Activated naive CD8-positive, alpha-beta T cell treated with anti-CD3 and anti-CD28 coated beads, Interleukin-2, amount 10 ng/mL, durations not matched to agents 7 days and 5 days (primary cell): ENCODE measurements at regions not wholly inside any gene's neighbourhood (a gene's known extent, or its start where the extent isn't known, plus 50 kb on each side); places are given as distances from the start of the nearest gene placed in this dataset.

ENCODE experiments used
- ATAC-seq: fragments of 150-1000 bp; cut with Tn5 transposase; one replicate; pipeline ENCODE4 v1.10.0; 2021; ENCODE audit warnings: low read depth, moderate library complexity
- POLR2A ChIA-PET: fragments of 350-600 bp; sonication (Branson Sonifier 250); formaldehyde crosslinking; loops from one replicate; lab custom pipeline; 2021; ENCODE audit warnings: antibody characterized with exemption; lab: Charles Lee
- DNase-seq: peaks from one replicate; pipeline ENCODE4 v3.0.0; 2021
- H3K27ac Mint-ChIP-seq: one replicate; pipeline ENCODE4 v1.8.0; 2022; ENCODE audit warnings: mild to moderate bottlenecking, mixed read lengths
- H3K27me3 Mint-ChIP-seq: one replicate; pipeline ENCODE4 v1.8.0; 2022; ENCODE audit warnings: mild to moderate bottlenecking, moderate library complexity, mixed read lengths
- H3K36me3 Mint-ChIP-seq: one replicate; pipeline ENCODE4 v1.8.0; 2021; ENCODE audit warnings: mild to moderate bottlenecking, mixed read lengths
- H3K4me1 Mint-ChIP-seq: one replicate; pipeline ENCODE4 v1.8.0; 2021; ENCODE audit warnings: mixed read lengths
- H3K4me3 Mint-ChIP-seq: one replicate; pipeline ENCODE4 v1.8.0; 2022; ENCODE audit warnings: mild to moderate bottlenecking, moderate library complexity, mixed read lengths
- H3K9me3 Mint-ChIP-seq: one replicate; pipeline ENCODE4 v1.8.0; 2021; ENCODE audit warnings: mixed read lengths

- POLR2A ChIA-PET, result no interaction called here
- Mint-ChIP-seq H3K4me1 (no peaks in the 10 kb centered on the region), H3K4me3 (no peak overlapping the region), H3K9me3 (no peaks in the 10 kb centered on the region), H3K27ac (no peak overlapping the region), H3K36me3 (no peaks in the 10 kb centered on the region), H3K27me3 (peaks cover 7% of the 10 kb centered on the region)
- ATAC-seq, result no peak
- no peak for DNase-seq
These were observed 167.2 kb downstream of the LINC00237 start for GRCh38 chr20:20939006-20939405.

DNA sequence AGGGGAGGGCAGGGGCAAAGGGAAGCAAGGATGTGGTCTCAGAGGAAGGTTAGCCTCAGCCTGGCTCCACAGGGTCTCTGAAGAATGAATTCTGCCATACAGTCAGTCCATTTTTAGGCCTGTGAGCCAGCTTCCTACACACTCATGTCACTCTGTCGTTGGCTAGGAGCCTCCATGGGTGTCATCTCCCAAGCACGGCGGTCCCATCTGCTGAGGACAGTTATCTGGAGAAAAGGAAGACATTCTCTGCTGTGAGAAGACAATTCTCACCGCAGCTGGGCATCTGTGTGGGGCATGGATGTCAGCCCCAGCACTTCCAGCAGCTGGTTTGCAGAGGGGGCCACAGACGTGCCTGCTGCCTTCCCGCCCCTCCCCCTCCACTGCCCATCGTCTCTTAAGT lies 167.6 kb downstream of the LINC00237 start:
- Mint-ChIP-seq H3K36me3 (no peaks in the 10 kb centered on the region), H3K27me3 (peaks cover 7% of the 10 kb centered on the region), H3K4me1 (no peaks in the 10 kb centered on the region), H3K4me3 (no peak overlapping the region), H3K9me3 (no peaks in the 10 kb centered on the region), H3K27ac (no peak overlapping the region)
- POLR2A ChIA-PET, result no interaction called here
- DNase-seq, result no peak
- no peak for ATAC-seq

DNA sequence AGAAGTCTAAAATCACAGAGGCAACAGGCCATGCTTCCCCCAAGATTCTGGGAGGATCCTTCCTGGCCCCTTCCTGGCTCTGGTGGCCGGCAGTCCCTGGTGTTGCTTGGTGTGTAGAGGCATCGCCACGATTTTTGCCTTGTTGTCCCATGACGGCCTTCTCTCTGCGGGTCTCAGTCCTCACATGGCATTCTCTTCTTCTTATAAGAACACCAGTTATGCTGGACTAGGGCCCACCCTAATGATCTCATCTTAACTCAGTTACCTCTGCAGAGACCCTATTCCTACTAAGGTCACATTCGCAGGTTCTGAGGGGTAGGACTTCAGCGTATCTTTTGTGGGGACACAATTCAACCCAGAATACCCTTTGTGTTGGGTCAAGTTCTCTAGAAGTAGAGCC lies 168.0 kb downstream of the LINC00237 start:
- Mint-ChIP-seq H3K4me1 (no peaks in the 10 kb centered on the region), H3K27me3 (peaks cover 7% of the 10 kb centered on the region), H3K4me3 (no peak overlapping the region), H3K36me3 (no peaks in the 10 kb centered on the region), H3K9me3 (no peaks in the 10 kb centered on the region), H3K27ac (no peak overlapping the region)
- ATAC-seq (no peak), DNase-seq (no peak)
- POLR2A ChIA-PET, result no interaction called here

GRCh38 chr20:20933142-20933958 lies 172.8 kb downstream of the LINC00237 start:
- Mint-ChIP-seq H3K4me3 (no peak overlapping the region), H3K36me3 (no peaks in the 10 kb centered on the region), H3K27me3 (peaks cover 3% of the 10 kb centered on the region), H3K27ac (no peak overlapping the region), H3K9me3 (no peaks in the 10 kb centered on the region), H3K4me1 (no peaks in the 10 kb centered on the region)
- DNase-seq (no peak), ATAC-seq (no peak)
- POLR2A ChIA-PET, result no interaction called here

GRCh38 chr20:20932156-20932555 lies 174.0 kb downstream of the LINC00237 start:
- Mint-ChIP-seq H3K9me3 (no peaks in the 10 kb centered on the region), H3K36me3 (no peaks in the 10 kb centered on the region), H3K27ac (no peak overlapping the region), H3K27me3 (peaks cover 3% of the 10 kb centered on the region), H3K4me1 (no peaks in the 10 kb centered on the region), H3K4me3 (no peak overlapping the region)
- no peak for DNase-seq
- POLR2A ChIA-PET, result no interaction called here
- ATAC-seq, result no peak

GRCh38 chr20:20931632-20932031 lies 174.5 kb downstream of the LINC00237 start:
- POLR2A ChIA-PET, result no interaction called here
- ATAC-seq (no peak), DNase-seq (no peak)
- Mint-ChIP-seq H3K27ac (no peak overlapping the region), H3K36me3 (no peaks in the 10 kb centered on the region), H3K4me3 (no peak overlapping the region), H3K9me3 (no peaks in the 10 kb centered on the region), H3K4me1 (no peaks in the 10 kb centered on the region), H3K27me3 (peaks cover 3% of the 10 kb centered on the region)

- no peaks in the 10 kb centered on the region for H3K4me1 Mint-ChIP-seq
- no peaks in the 10 kb centered on the region for H3K36me3 Mint-ChIP-seq
- H3K9me3 Mint-ChIP-seq, result no peaks in the 10 kb centered on the region
- no peak overlapping the region for H3K4me3 Mint-ChIP-seq
- H3K27ac Mint-ChIP-seq, result no peak overlapping the region
- POLR2A ChIA-PET, result no interaction called here
- ATAC-seq, result no peak
- peaks cover 3% of the 10 kb centered on the region for H3K27me3 Mint-ChIP-seq
- DNase-seq, result no peak
These were observed 175.1 kb downstream of the LINC00237 start for GRCh38 chr20:20931024-20931423.

GRCh38 chr20:20930500-20930899 lies 175.7 kb downstream of the LINC00237 start:
- DNase-seq, result no peak
- POLR2A ChIA-PET, result no interaction called here
- Mint-ChIP-seq H3K27ac (no peak overlapping the region), H3K9me3 (no peaks in the 10 kb centered on the region), H3K27me3 (peaks cover 3% of the 10 kb centered on the region), H3K4me3 (no peak overlapping the region), H3K36me3 (no peaks in the 10 kb centered on the region), H3K4me1 (no peaks in the 10 kb centered on the region)
- ATAC-seq, result no peak

DNA sequence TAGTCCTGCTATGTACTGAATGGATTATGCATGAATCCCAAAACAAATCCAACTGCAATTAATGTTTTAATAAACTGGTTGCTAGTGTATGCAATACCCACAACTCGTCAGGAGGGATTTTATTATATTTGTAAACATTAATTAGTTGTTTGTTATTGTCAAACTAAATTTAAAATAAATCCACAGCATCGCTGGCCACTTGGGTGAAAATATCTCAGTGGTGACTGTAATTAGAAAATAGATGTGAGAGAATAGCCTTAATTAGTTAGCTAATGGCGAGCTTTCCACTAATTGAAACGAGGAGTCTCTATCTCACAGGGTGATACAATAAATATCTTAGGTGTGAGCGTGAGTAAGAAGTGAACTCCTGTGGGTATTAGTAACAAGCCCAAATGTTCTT lies 176.8 kb downstream of the LINC00237 start:
- Mint-ChIP-seq H3K36me3 (no peaks in the 10 kb centered on the region), H3K27ac (no peak overlapping the region)
- no peak for ATAC-seq

DNA sequence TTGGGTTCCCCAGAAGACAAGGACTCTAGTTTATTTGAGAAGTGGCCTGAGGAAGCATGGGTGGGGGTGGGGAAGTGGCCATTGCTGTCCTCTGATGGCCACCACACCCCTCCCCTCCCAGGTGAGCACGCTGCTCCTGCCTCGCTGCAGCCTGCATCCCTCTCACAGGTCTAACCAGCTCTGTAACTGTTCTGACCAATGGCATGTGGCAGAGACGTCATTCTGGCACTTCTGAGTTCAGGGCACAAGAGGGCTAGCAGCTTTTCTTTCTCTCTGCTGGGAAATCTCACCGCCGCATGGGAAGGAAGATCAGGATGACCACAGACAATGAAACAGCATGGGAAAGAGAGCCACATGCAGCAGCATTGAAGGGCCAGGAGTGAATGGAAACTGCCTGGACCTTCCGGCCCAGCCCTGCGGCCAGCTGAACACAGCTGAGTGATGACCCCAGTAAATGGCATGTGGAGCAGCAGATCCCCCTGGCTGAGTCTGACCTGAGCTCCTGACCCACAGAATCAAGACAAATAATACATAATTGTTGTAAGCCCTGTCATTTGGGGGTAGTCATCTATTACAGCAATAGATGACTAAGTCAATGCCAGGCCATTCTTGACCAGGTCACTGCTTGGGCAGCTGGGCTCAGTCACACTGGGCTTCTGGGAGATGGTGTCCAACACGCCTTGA lies 179.8 kb downstream of the LINC00237 start:
- no peaks in the 10 kb centered on the region for H3K36me3 Mint-ChIP-seq

More for the DNA sequence above, 176.8 kb downstream of the LINC00237 start:
- Mint-ChIP-seq H3K4me3 (no peak overlapping the region), H3K9me3 (no peaks in the 10 kb centered on the region), H3K4me1 (no peaks in the 10 kb centered on the region), H3K27me3 (no peaks in the 10 kb centered on the region)
- DNase-seq, result no peak
- POLR2A ChIA-PET, result no interaction called here

DNA sequence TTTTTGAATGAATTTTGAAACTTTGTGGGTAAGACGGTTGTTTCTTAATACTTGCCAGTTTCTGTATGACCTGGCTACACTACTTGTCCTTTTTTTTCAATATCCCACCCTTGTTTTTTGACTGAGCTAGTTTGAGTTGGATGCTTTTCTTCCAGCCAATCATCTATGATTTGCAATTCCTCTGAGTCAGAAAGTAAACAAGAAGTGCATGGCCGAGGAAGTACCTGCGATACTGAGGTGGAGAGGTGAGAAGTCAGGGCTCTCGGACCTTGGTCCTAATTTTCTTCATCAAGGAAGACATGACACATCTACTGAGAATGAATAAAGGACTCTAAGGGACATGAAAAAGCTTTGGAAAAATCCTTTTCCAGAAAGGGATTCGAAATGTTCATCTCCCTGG lies 185.7 kb downstream of the LINC00237 start:
- H3K27me3 Mint-ChIP-seq, result peaks cover 9% of the 10 kb centered on the region
- POLR2A ChIA-PET, result no interaction called here
- ATAC-seq (no peak), DNase-seq (no peak)
- H3K9me3 Mint-ChIP-seq, result peaks cover 3% of the 10 kb centered on the region
- H3K36me3 Mint-ChIP-seq, result no peaks in the 10 kb centered on the region
- H3K27ac Mint-ChIP-seq, result no peak overlapping the region
- no peak overlapping the region for H3K4me3 Mint-ChIP-seq
- H3K4me1 Mint-ChIP-seq, result no peaks in the 10 kb centered on the region

More for the DNA sequence above, 179.8 kb downstream of the LINC00237 start:
- no peak for ATAC-seq
- DNase-seq, result no peak
- Mint-ChIP-seq H3K4me3 (no peak overlapping the region), H3K4me1 (no peaks in the 10 kb centered on the region), H3K9me3 (no peaks in the 10 kb centered on the region), H3K27ac (no peak overlapping the region), H3K27me3 (peaks cover 3% of the 10 kb centered on the region)
- POLR2A ChIA-PET, result no interaction called here

GRCh38 chr20:20915844-20916243 lies 190.3 kb downstream of the LINC00237 start:
- ATAC-seq (no peak), DNase-seq (no peak)
- Mint-ChIP-seq H3K9me3 (peaks cover 3% of the 10 kb centered on the region), H3K4me1 (no peaks in the 10 kb centered on the region), H3K4me3 (no peak overlapping the region), H3K27ac (no peak overlapping the region), H3K36me3 (no peaks in the 10 kb centered on the region), H3K27me3 (peaks cover 3% of the 10 kb centered on the region)
- POLR2A ChIA-PET, result no interaction called here

DNA sequence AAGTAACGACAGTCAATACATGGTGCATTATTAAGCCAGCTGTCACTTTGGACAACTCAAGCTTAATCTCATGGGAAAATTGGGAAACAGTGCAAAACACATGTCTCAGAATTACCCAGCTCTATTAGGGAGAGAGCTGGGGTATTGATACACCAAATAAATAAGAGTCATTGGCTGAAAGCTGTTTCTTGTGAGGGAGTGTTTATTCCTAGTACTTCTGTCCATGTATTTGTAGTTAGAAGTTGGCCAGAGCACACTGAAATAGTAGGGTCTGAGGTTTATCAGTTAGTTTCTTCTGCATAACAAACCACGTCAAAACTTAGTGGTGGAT lies 192.0 kb upstream of the RALGAPA2 start:
- H3K27me3 Mint-ChIP-seq, result no peaks in the 10 kb centered on the region
- H3K27ac Mint-ChIP-seq, result no peak overlapping the region
- ATAC-seq (no peak), DNase-seq (no peak)
- H3K36me3 Mint-ChIP-seq, result no peaks in the 10 kb centered on the region
- POLR2A ChIA-PET, result no interaction called here
- no peaks in the 10 kb centered on the region for H3K9me3 Mint-ChIP-seq
- H3K4me1 Mint-ChIP-seq, result no peaks in the 10 kb centered on the region
- H3K4me3 Mint-ChIP-seq, result no peak overlapping the region

DNA sequence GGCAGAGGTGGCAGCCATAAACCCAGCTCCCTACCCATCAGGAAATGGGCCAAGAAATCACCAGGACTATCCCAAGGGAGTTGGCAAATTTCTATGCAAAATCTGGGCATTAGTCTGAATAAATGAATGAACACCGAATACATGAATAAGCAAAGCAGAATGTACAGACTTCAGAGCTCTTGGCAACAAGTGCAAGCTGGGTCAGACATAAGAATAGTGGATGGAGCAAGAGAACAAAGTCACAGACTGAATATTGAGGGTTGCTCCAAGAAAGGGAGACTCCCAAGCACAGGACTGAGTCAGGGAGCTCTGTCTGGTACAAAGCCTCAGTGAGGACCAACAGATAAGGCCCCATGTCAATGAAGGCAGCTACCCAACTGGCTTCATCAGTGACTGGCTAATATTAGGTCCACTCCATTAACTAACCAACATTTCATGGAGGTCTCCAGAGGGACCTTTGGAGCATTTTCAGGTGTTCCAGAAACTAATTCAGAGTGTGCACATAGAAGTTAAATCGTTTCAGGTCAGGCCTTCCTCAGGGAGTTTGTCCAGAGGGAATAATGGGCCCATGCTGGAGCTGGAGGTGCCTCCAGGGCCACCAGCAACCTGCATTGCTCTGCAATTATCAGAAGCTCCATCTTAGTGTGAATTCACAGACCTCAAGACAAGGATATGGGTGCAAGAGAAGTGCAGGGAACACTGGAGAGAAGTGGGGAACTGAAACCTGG lies 191.5 kb upstream of the RALGAPA2 start:
- DNase-seq (no peak), ATAC-seq (no peak)
- POLR2A ChIA-PET, result no interaction called here
- no peak overlapping the region for H3K4me3 Mint-ChIP-seq
- no peaks in the 10 kb centered on the region for H3K36me3 Mint-ChIP-seq
- no peak overlapping the region for H3K27ac Mint-ChIP-seq
- H3K27me3 Mint-ChIP-seq, result peaks cover 2% of the 10 kb centered on the region
- no peaks in the 10 kb centered on the region for H3K4me1 Mint-ChIP-seq
- H3K9me3 Mint-ChIP-seq, result no peaks in the 10 kb centered on the region
